Lower leg skin (tissue), 4 donors: ENCODE measurements at regions not wholly inside any gene's neighbourhood (a gene's known extent, or its start where the extent isn't known, plus 50 kb on each side); places are given as distances from the start of the nearest gene placed in this dataset.

Experiments used
- DNase-seq, 2 donors: peaks; one replicate each; pipeline ENCODE4 v3.0.0-alpha.2; 2019; ENCODE audit warnings: low spot score in 2 of 2
- H3K4me3 ChIP-seq: fragments of 200-600 bp; sonication (generic); 2 replicates; pipeline ENCODE4 v1.5.1; 2017; ENCODE audit warnings: mild to moderate bottlenecking, low read depth; ENCODE audit not compliant: poor library complexity, severe bottlenecking
- CTCF ChIP-seq, 3 donors: fragments of 450-650 bp; IDR thresholded peaks; one replicate each; pipeline ENCODE4 v1.5.1; 2016; ENCODE audit warnings: antibody characterized with exemption in 3 of 3, mild to moderate bottlenecking in 3 of 3, moderate library complexity in 2 of 3
- POLR2A ChIP-seq, 2 donors: fragments of 450-650 bp; IDR thresholded peaks; one replicate each; pipeline ENCODE4 v1.6.1; 2016 to 2017; ENCODE audit warnings: antibody characterized with exemption in 2 of 2, mild to moderate bottlenecking in 1 of 2, moderate library complexity in 1 of 2
- WGBS, 2 donors: methylation state at CpG; one replicate each; pipeline ENCODE4 v1.1.5; 2018; 5-methylcytosine and 5-hydroxymethylcytosine counted together
- intact Hi-C: fragments of 100-400 bp; cut with DNase I; formaldehyde crosslinking; loops from one replicate; pipeline ENCODE4 v1.15.0; 2023; ENCODE audit warnings: low total_unique reads

GRCh38 chr1:73756817-73757216 is 441.2 kb downstream of the LRRIQ3 start:
- H3K4me3 ChIP-seq: no peak overlapping the region
- 78 to 84% methylated on average over 2 of the region's 2 CpGs for WGBS, 2 donors
- intact Hi-C loops: no loop called here
- TF ChIP-seq POLR2A (IDR thresholded peaks at IDR 0.05) (no peak), CTCF (IDR thresholded peaks at IDR 0.05) (no peak)
- DNase-seq: no peak

- intact Hi-C loops: no loop called here
- no peak overlapping the region for H3K4me3 ChIP-seq
- TF ChIP-seq POLR2A (IDR thresholded peaks at IDR 0.05) (no peak), CTCF (IDR thresholded peaks at IDR 0.05) (no peak)
- DNase-seq: no peak
- 77 to 90% methylated on average over 2 of the region's 2 CpGs for WGBS, 2 donors
Measured at GRCh38 chr1:73755649-73756048, 442.3 kb downstream of the LRRIQ3 start.

- intact Hi-C loops: no loop called here
- TF ChIP-seq CTCF (IDR thresholded peaks at IDR 0.05): no peak
- TF ChIP-seq POLR2A (IDR thresholded peaks at IDR 0.05): no peak
- DNase-seq: no peak
- no peak overlapping the region for H3K4me3 ChIP-seq
Measured at GRCh38 chr1:73749996-73750395, 448.0 kb downstream of the LRRIQ3 start.

GRCh38 chr1:73744985-73745384 is 453.0 kb downstream of the LRRIQ3 start:
- DNase-seq: no peak
- no peak overlapping the region for H3K4me3 ChIP-seq
- intact Hi-C loops: no loop called here
- no peak for TF ChIP-seq CTCF (IDR thresholded peaks at IDR 0.05)
- TF ChIP-seq POLR2A (IDR thresholded peaks at IDR 0.05): no peak

- no peak for DNase-seq
- H3K4me3 ChIP-seq: no peak overlapping the region
- intact Hi-C loops: no loop called here
- TF ChIP-seq CTCF (IDR thresholded peaks at IDR 0.05) (no peak), POLR2A (IDR thresholded peaks at IDR 0.05) (no peak)
- 50 to 57% methylated on average over 2 of the region's 2 CpGs for WGBS, 2 donors
Measured at GRCh38 chr1:73736125-73736524, 461.9 kb downstream of the LRRIQ3 start.

- no peak for TF ChIP-seq CTCF (IDR thresholded peaks at IDR 0.05)
- TF ChIP-seq POLR2A (IDR thresholded peaks at IDR 0.05): no peak
- DNase-seq: no peak
- intact Hi-C loops: no loop called here
- H3K4me3 ChIP-seq: no peak overlapping the region
Measured at GRCh38 chr1:73727036-73727435, 470.9 kb downstream of the LRRIQ3 start.
